HG03039 (cell line): ENCODE measurements at regions not wholly inside any gene's neighbourhood (a gene's known extent, or its start where the extent isn't known, plus 50 kb on each side); places are given as distances from the start of the nearest gene placed in this dataset.
"Not testable (repeated sequence)": the region's sequence is repeated elsewhere in the genome, so short reads cannot be mapped to it uniquely, and the experiment has no call there.

Experiments used
- ATAC-seq: cut with Tn5 transposase; IDR thresholded peaks from one replicate; pipeline ENCODE4 v1.9.1; 2021; ENCODE audit warnings: mild to moderate bottlenecking, moderate library complexity; ENCODE audit not compliant: unreplicated experiment

GRCh38 chr7:145481985-145482384 is 634.6 kb upstream of the CNTNAP2 start:
- no peak for ATAC-seq

- no peak for ATAC-seq
These were observed 638.1 kb upstream of the CNTNAP2 start for GRCh38 chr7:145478541-145478940.

GRCh38 chr7:145474009-145474686 is 638.3 kb upstream of the TPK1 start:
- ATAC-seq = no peak

- ATAC-seq = no peak
These were observed 636.0 kb upstream of the TPK1 start for GRCh38 chr7:145471883-145472282.

- no peak for ATAC-seq
These were observed 628.4 kb upstream of the TPK1 start for GRCh38 chr7:145464287-145464686.

- no peak for ATAC-seq
These were observed 626.6 kb upstream of the TPK1 start for GRCh38 chr7:145462463-145462862.

GRCh38 chr7:145434811-145435210 is 599.0 kb upstream of the TPK1 start:
- no peak for ATAC-seq

- ATAC-seq = no peak
These were observed 596.0 kb upstream of the TPK1 start for GRCh38 chr7:145431834-145432233.

- not testable (repeated sequence) for ATAC-seq
These were observed 582.6 kb upstream of the TPK1 start for GRCh38 chr7:145418481-145418880.

GRCh38 chr7:145411066-145411465 is 575.2 kb upstream of the TPK1 start:
- no peak for ATAC-seq

- ATAC-seq = no peak
These were observed 562.9 kb upstream of the TPK1 start for GRCh38 chr7:145398758-145399157.

- ATAC-seq = no peak
These were observed 558.3 kb upstream of the TPK1 start for GRCh38 chr7:145394126-145394525.

- no peak for ATAC-seq
These were observed 546.9 kb upstream of the TPK1 start for GRCh38 chr7:145382762-145383161.

GRCh38 chr7:145378197-145378596 is 542.3 kb upstream of the TPK1 start:
- ATAC-seq = no peak

- no peak for ATAC-seq
These were observed 524.8 kb upstream of the TPK1 start for GRCh38 chr7:145360511-145361100.

- no peak for ATAC-seq
These were observed 514.5 kb upstream of the TPK1 start for GRCh38 chr7:145350334-145350733.

- ATAC-seq = not testable (repeated sequence)
These were observed 513.6 kb upstream of the TPK1 start for GRCh38 chr7:145349452-145349851.

GRCh38 chr7:145347271-145347670 is 511.4 kb upstream of the TPK1 start:
- no peak for ATAC-seq

- no peak for ATAC-seq
These were observed 503.5 kb upstream of the TPK1 start for GRCh38 chr7:145339319-145339718.

GRCh38 chr7:145331522-145331921 is 495.7 kb upstream of the TPK1 start:
- no peak for ATAC-seq

GRCh38 chr7:145331076-145331475 is 495.2 kb upstream of the TPK1 start:
- ATAC-seq = no peak

GRCh38 chr7:145327646-145328045 is 491.8 kb upstream of the TPK1 start:
- ATAC-seq = no peak

- no peak for ATAC-seq
These were observed 488.2 kb upstream of the TPK1 start for GRCh38 chr7:145324081-145324480.
